COLO829 (cell line): ENCODE measurements at regions not wholly inside any gene's neighbourhood (a gene's known extent, or its start where the extent isn't known, plus 50 kb on each side); places are given as distances from the start of the nearest gene placed in this dataset.

Source experiments
- DNase-seq: peaks from one replicate; pipeline ENCODE4 v3.0.0; 2012; ENCODE audit warnings: low spot score

GRCh38 chr3:46090161-46090591 lies 62.9 kb upstream of the XCR1 start:
- DNase-seq, result peak; percentile 61

DNA sequence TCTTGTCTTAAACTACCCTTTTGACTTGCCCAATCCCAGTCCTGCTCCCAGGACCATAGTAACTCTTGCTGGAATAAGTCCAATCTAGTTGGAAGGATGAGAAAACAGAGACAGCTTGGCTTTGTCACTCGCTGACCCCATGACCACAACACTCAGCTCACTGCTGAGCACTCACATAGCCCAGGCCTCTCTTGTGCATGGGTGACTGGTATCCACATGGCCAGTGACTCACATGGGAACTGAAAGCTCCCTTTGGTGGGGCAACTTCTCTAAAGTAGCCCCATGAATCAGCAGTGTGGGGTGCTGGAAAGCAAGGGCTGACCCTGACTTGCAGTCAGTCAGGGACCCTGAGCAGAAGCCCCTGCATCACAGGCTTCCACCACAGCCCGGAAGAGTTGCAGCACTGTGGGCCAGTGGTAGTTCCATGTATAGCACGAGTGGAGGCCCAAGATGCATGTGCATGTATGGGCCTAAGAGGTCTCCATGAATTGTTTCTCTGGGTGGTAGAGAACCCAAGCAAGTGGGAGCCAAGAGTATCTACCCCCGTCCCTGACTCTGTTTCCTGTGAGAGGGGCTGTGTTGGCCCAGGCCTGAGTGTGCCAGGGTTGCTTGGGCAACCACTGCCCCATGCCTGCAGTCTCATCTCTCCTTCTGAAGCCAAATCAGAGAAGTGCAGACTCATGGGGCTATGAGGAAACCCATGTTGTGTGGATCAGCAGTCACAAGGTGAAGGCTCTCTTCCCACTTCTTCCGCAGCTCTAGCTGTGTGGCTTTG lies 62.1 kb upstream of the XCR1 start:
- peak; percentile 71 for DNase-seq

GRCh38 chr3:46087871-46088270 lies 60.6 kb upstream of the XCR1 start:
- DNase-seq, result no peak

DNA sequence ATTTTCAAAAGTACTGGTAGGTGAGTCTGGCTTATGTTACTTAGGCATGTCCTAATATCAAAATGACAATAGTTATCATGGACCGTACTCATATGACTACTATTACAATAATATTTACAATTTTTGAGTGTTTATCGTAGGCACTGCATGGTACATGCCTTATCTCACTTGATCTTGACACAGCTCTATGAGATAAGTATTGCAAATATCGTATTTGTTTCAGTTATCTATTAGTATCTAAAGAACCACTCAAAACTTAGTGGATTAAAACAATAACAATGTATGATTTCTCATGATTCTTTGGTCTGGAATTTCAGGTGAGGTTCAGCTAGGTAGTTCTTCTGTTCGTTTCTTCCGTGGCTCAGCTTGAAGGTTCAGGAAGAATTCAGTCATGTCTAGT lies 59.7 kb upstream of the XCR1 start:
- no peak for DNase-seq

- DNase-seq, result no peak
Measured at GRCh38 chr3:46086083-46086437, 58.8 kb upstream of the XCR1 start.

DNA sequence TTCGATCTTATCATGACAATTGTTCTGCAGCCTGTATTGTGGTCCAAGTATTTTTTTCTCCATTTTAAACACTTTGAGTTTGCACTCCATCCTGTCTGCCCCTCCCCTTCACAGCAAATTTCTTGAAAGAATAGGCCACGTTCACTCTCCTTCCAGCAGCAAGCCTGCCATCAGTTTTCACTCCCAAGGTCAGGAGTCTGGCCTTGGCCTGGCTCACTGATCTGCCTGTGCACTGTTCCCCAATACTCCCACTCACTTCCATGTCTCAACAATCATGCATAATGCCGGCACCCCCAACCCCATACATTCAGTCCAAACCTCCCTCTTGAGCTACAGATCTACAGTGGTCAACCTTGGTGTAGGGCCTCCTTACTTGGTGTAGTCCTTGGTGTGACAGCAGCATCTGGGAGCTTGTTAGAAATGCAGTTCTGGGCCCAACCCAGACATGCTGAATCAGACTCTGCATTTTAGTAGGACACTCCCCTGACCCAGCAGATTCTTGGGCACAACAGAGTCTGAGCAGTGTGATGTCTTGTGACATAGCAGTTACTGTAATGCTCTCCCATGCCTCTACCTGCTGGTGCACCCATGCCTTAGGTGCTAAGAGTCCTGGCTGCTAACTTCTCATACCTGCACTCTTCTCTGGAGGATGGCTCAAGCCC lies 58.3 kb upstream of the XCR1 start:
- DNase-seq, result no peak

DNA sequence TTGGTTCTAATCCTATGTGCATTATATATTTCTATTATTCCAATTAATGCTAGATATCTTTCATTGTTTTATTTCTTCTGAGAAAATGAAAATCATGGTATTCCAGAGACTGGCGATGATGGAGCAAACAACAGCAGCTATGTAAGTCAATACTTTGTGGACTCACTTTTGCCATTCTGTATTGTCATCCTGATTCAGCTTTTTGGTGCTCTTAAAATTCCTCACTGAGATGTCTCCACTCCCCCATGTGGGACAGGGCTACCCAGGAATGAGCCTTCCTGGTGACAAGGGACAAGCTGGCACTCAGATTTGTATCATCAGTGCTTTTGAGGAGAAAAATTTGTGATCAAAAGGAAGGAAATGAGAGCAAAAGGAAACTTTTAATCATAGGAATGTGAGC lies 56.7 kb upstream of the XCR1 start:
- DNase-seq, result no peak

DNA sequence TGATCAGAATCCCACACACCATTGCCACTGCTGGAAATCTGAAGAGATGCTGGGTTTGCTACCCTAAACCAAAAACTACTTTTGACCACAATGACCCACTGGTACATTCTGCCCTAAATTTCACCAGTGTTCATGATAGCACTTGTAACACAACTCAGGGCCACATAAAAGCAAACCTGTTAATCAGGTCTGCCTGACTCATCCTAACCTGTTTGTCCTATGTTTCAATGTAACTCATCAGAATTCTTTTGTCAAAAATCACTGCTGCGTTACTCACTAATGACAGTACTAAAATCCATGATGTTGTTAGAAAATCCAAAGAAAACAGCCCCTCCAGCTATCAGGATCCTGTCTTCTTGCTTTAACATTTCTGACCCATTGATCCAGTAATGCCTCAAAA lies 55.6 kb upstream of the XCR1 start:
- no peak for DNase-seq

- DNase-seq, result no peak
Measured at GRCh38 chr3:46082021-46082420, 54.7 kb upstream of the XCR1 start.

DNA sequence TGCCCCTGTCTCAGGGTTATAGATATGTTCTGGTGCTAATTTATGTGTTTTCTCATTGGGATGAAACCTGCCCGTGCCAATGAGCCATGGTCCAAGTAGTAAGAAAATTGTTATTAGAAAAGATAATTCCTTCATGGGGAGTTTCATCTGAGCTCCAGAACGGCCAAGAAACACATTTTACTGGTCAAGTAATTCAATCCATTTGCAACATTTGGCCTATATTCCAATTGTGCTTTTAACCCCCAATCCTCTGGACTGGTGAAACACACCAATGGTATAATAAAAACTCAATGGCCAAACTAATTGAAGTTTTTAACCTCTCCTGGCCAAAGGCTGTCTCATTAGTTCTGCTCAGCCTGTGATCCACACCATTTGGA lies 53.7 kb upstream of the XCR1 start:
- DNase-seq, result no peak

DNA sequence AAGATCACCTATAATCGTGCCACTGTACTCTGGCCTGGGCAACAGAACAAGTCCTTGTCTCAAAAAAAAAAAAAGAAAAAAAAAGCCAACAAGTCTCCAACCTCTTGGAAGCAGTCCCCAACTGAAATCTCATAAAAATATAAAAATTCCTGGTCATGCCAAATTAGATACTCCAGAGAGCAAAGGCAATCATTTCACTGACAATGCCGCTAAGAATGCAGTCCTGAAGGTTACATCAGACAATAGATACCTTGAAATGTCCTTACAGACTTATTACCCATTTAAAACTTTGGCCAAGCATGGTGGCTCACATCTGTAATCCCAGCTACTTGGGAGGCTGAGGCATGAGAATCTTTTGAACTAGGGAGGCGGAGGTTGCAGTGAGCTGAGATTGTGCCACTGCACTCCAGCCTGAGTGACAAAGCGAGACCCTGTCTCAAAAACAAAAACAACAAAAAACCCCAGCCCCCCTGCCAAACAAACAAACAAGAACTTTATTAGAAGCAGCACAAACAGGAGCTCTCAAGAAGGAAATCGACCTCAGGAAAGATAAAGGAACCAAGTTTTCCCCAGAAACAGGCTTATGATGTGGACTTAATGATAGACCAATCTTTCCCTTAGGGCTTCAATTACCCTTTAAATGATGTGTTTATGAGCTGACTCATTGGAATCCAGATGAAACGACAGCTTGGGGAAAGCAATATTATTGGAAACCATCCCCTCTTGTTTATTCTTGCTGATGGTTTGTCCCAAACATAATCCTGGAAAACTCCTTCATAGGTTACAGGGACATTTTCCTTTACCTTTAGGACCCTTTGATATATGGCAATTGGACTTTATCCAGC lies 53.1 kb upstream of the XCR1 start:
- peak; percentile 56 for DNase-seq

DNA sequence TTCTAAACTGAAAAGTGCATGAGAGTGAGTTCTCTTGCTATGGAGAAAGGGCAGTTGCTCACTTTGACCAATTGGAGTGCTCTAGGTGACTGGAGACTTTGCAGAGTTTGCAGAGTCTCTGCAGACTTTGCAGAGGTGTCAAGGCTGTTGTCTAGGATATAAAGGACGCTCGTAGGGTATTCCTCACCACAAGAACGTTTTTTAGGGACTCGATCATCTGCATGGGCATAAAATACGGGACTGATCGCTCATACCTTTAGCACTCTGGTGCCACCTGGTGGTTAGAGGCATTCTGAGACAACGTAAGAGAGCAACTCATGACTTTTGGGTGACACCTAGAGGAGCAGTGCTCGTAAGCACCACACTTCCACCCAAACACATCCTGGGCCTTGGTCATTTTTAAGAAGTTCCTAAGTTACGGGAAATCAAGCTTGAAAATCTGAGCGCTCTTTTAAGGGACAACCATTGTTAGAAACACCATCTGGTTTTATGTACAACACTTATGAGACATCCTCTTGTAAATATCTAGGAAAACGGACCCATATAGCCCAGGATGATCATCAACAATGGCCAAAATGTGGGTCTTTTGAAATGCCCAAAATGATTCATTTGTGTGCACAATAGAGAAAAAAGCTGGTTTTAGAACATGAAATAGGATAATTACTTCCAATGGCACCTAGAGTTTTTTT lies 51.6 kb upstream of the XCR1 start:
- DNase-seq, result peak; percentile 89
